ACC112 (cell line): ENCODE measurements at regions not wholly inside any gene's neighbourhood (a gene's known extent, or its start where the extent isn't known, plus 50 kb on each side); places are given as distances from the start of the nearest gene placed in this dataset.

ENCODE experiments used
- H2AFZ ChIP-seq: fragments of 200-600 bp; sonication (generic); one replicate; pipeline ENCODE4 v1.6.0; 2017; ENCODE audit warnings: antibody characterized with exemption, low read length; ENCODE audit not compliant: unreplicated experiment
- H3K27ac ChIP-seq: fragments of 200-600 bp; sonication (generic); 2 replicates; pipeline ENCODE4 v1.5.1; 2014; ENCODE audit warnings: low read depth, mild to moderate bottlenecking, antibody characterized with exemption, low read length, moderate library complexity
- H3K27me3 ChIP-seq: fragments of 200-600 bp; sonication (generic); 2 replicates; pipeline ENCODE4 v1.6.1; 2014; ENCODE audit warnings: mild to moderate bottlenecking, antibody characterized with exemption, low read length, moderate library complexity, mixed read lengths; ENCODE audit not compliant: insufficient read depth
- H3K36me3 ChIP-seq: fragments of 200-600 bp; sonication (generic); 2 replicates; pipeline ENCODE4 v1.6.1; 2016; ENCODE audit warnings: mild to moderate bottlenecking, antibody characterized with exemption, low read length, moderate library complexity, mixed read lengths; ENCODE audit not compliant: insufficient read depth
- H3K4me1 ChIP-seq: fragments of 200-600 bp; sonication (generic); one replicate; pipeline ENCODE4 v1.6.1; 2016; ENCODE audit warnings: low read length, mixed read lengths; ENCODE audit not compliant: insufficient read depth, unreplicated experiment, control insufficient read depth
- H3K4me3 ChIP-seq: fragments of 200-600 bp; sonication (generic); 2 replicates; pipeline ENCODE4 v1.5.1; 2014; ENCODE audit warnings: mild to moderate bottlenecking, low read depth, low read length
- H3K79me2 ChIP-seq: fragments of 200-600 bp; sonication (generic); one replicate; pipeline ENCODE4 v1.6.0; 2016; ENCODE audit warnings: low read length; ENCODE audit not compliant: control insufficient read depth, unreplicated experiment, insufficient read depth

DNA sequence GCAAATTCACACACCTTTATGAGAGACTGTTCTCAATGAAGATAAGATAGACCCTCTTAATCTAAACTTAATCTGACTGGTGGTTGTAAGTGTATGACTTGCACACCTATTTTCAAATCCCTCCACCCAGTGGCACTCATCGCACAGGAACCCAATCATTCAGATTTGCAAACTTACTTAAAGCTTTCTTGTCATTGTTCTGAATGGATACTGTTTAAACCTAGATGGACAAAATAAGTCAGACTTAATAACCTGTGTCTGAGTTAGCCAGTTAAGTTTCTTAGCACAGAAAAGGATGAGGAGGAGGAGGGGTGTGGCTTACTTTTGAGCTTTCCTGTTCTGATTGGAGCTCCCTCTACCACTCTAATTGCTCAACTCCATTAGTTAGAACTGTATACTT lies 252.4 kb upstream of the CCNH start:
- Histone ChIP-seq H3K27ac (no peak overlapping the region), H2AFZ (no peak overlapping the region), H3K27me3 (no peaks in the 10 kb centered on the region), H3K36me3 (no peaks in the 10 kb centered on the region), H3K4me1 (no peaks in the 10 kb centered on the region), H3K79me2 (no peaks in the 10 kb centered on the region), H3K4me3 (no peak overlapping the region)

DNA sequence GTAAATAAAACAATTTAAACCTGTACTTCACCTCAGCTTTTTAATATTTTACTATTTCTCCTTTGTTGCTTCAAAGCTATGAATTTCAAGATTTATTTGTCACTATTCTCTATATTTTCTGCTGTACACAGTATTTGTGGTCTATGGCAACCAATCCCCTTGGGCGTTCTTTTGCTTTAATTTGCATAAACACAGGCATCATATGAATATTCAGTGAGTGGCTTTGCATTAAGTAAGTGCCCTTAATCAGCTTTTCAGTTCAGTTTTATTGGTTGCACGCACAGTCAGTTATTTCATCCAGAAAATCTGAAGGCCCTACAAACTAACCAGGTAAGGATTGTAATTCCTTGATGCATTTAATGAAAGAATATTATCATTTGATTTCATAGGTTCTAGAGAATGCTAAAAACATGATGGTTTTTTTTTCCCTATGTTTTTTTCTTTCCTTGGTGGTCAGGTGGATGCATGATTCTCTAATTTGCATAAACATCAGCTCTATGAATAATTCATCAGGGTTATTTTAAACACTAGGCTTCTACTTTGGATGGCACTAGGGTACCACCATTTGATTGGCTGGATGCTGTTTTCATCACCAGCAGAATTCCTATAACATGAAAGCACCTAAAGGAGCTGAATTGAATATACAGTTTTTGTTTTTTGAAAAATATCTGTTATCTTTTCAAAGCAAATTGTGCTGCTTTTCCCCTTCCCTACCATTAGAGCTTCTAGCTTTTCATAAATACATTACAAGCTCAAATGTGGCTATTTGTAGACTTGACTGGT lies 249.2 kb upstream of the CCNH start:
- no peaks in the 10 kb centered on the region for H3K27me3 ChIP-seq
- no peaks in the 10 kb centered on the region for H3K36me3 ChIP-seq
- no peak overlapping the region for H2AFZ ChIP-seq
- no peak overlapping the region for H3K4me3 ChIP-seq
- no peak overlapping the region for H3K27ac ChIP-seq
- H3K4me1 ChIP-seq, result no peaks in the 10 kb centered on the region
- H3K79me2 ChIP-seq, result no peaks in the 10 kb centered on the region

- Histone ChIP-seq H3K79me2 (no peaks in the 10 kb centered on the region), H3K27me3 (no peaks in the 10 kb centered on the region), H3K27ac (no peak overlapping the region), H3K4me1 (no peaks in the 10 kb centered on the region), H3K4me3 (no peak overlapping the region), H3K36me3 (no peaks in the 10 kb centered on the region), H2AFZ (no peak overlapping the region)
These were observed 240.5 kb upstream of the CCNH start for GRCh38 chr5:87653242-87653641.

DNA sequence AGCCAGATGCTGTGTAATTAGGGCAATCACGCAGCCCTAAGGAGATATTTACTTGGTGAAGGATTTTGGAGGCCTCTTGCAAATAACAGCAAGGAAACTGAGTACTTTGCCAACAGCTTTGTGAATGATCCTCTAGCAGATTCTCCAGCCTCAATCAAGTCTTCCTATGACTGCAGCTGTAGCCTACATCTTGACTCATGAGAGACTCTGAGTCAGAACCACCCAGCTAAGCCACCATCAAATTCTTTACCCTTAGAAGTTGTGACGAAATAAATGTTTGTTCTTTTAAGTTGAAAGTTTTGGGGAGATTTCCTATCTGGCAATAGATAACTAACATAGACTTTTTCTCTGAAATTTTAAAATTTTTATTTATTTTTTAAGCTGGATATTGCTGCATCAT lies 237.6 kb upstream of the CCNH start:
- H3K36me3 ChIP-seq, result no peaks in the 10 kb centered on the region

DNA sequence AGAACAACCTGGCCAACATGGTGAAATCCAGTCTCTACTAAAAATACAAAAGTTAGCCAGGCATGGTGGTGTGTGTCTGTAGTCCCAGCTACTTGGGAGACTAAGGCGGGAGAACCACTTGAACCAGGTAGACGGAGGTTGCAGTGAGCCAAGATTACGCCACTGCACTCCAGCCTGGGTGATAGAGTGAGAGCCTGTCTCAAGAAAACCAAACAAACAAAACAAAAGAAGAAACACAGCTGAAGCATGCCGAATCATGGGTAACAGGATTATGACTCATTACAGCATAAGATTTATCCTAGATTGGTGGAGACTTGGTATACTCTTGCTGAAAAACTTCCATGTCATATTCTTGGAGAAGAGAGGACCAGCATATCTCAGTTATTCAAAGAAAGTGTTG lies 236.7 kb upstream of the CCNH start:
- no peak overlapping the region for H3K27ac ChIP-seq
- no peak overlapping the region for H2AFZ ChIP-seq
- H3K79me2 ChIP-seq, result no peaks in the 10 kb centered on the region
- H3K36me3 ChIP-seq, result no peaks in the 10 kb centered on the region
- no peaks in the 10 kb centered on the region for H3K4me1 ChIP-seq
- no peaks in the 10 kb centered on the region for H3K27me3 ChIP-seq
- H3K4me3 ChIP-seq, result no peak overlapping the region

More for the DNA sequence above, 237.6 kb upstream of the CCNH start:
- Histone ChIP-seq H3K4me3 (no peak overlapping the region), H3K4me1 (no peaks in the 10 kb centered on the region), H2AFZ (no peak overlapping the region), H3K27me3 (no peaks in the 10 kb centered on the region), H3K27ac (no peak overlapping the region), H3K79me2 (no peaks in the 10 kb centered on the region)

DNA sequence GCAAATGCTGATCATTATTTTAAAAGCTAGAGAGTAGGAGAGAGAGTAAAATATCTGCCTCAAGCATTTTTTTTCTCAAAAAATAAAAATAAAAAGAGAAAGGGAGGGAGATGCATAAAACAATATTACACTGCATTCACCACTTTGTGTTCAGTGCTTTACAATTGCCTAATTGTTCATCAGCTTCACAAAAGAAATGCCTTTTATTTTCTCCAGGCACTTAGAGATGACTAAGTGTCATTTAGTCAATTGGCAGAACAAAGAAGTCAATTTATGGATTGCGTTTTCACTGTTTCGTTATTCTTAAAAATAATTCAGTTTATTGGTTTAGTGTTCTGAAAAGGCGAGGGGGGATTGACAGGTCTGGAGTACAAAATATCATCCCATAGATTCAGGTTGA lies 232.5 kb upstream of the CCNH start:
- Histone ChIP-seq H3K27me3 (no peaks in the 10 kb centered on the region), H3K79me2 (no peaks in the 10 kb centered on the region), H2AFZ (no peak overlapping the region), H3K4me3 (no peak overlapping the region), H3K27ac (no peak overlapping the region), H3K36me3 (no peaks in the 10 kb centered on the region), H3K4me1 (no peaks in the 10 kb centered on the region)

DNA sequence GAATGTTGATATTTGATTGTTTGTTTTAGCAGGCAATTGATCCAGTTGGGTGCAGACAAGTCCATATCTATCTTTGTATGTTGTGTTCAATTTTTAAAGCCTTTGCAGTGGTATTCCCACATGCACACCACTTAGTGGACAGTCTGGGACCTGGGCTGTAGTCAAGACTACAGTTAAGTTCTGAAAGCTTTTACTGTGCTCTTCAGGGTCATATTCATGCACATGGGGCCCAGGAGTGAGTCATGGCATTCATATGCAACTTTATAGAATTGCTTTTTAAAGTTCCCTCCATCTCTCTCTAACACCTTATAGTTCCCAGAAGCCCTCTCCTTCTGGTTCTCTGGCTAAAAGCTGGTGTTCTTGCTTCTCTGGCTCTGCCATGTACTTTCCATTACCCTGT lies 228.2 kb upstream of the CCNH start:
- Histone ChIP-seq H3K27me3 (no peaks in the 10 kb centered on the region), H2AFZ (no peak overlapping the region), H3K4me3 (no peak overlapping the region), H3K27ac (no peak overlapping the region), H3K79me2 (no peaks in the 10 kb centered on the region), H3K36me3 (no peaks in the 10 kb centered on the region), H3K4me1 (no peaks in the 10 kb centered on the region)

DNA sequence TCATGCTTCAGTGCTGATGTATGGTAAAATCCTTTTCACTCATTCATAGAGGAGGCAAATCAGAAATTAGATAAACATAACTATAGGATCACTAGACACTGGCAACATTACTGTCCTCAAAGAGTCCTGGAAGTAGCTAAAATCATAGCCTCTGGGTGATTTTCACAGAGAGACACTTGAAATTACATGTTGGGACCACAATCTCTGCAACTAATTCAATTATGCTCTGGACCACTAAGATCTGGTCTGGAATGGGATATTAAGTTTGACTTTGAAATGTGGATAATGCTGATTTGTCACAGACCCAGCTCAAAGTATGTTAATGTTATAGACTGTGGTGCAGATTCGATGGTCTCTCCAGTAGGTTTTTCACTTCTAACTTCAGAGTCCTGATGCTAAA lies 214.6 kb upstream of the CCNH start:
- Histone ChIP-seq H3K27ac (no peak overlapping the region), H3K4me1 (no peaks in the 10 kb centered on the region), H3K36me3 (no peaks in the 10 kb centered on the region), H2AFZ (no peak overlapping the region), H3K79me2 (no peaks in the 10 kb centered on the region), H3K27me3 (no peaks in the 10 kb centered on the region), H3K4me3 (no peak overlapping the region)

- Histone ChIP-seq H2AFZ (no peak overlapping the region), H3K27ac (no peak overlapping the region), H3K79me2 (no peaks in the 10 kb centered on the region), H3K36me3 (no peaks in the 10 kb centered on the region), H3K4me3 (no peak overlapping the region), H3K4me1 (no peaks in the 10 kb centered on the region), H3K27me3 (no peaks in the 10 kb centered on the region)
These were observed 195.7 kb upstream of the CCNH start for GRCh38 chr5:87608385-87608784.

DNA sequence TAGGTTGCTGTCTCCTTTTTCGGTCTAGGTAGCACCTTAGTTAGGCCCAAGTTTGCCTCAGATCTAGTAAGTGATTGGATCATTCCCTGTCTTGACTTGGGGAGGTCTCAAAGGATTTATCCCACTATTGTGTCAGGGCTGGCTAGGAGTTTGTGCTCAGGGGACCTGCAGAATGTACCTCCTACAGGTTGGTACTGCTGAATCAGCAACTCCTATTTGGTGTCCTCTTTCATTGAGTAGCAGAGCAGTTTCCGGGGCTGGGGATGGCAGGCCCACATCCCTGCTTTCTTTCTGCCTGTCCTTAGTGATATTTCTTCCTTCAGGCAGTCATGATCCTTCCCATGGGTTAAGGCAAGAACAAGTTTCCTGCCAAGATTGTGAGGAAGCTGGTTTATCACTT lies 192.9 kb upstream of the CCNH start:
- H3K27me3 ChIP-seq, result no peaks in the 10 kb centered on the region
- H3K4me1 ChIP-seq, result no peaks in the 10 kb centered on the region
- H2AFZ ChIP-seq, result no peak overlapping the region

DNA sequence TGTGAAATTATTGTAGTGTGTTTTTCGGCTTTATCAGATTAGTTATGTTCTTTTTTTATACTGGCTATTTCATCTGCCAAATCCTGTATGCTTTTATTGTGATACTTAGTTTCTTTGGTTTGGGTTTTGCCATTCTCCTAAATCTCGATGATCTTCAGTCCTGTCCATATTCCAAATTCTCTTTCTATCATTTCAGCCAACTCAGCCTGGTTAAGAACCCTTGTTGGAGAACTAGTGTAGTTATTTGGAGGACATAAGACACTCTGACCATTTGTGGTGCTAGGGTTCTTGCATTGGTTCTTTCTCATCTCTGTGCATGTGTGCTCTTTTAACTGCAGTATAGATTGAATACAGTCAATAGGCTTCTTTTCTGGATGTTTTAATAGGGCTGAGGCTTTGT lies 187.0 kb upstream of the CCNH start:
- Histone ChIP-seq H3K4me3 (no peak overlapping the region), H3K36me3 (no peaks in the 10 kb centered on the region), H2AFZ (no peak overlapping the region), H3K27me3 (no peaks in the 10 kb centered on the region), H3K79me2 (no peaks in the 10 kb centered on the region), H3K27ac (no peak overlapping the region), H3K4me1 (no peaks in the 10 kb centered on the region)

More for the DNA sequence above, 192.9 kb upstream of the CCNH start:
- H3K27ac ChIP-seq, result no peak overlapping the region
- no peak overlapping the region for H3K4me3 ChIP-seq
- no peaks in the 10 kb centered on the region for H3K36me3 ChIP-seq
- H3K79me2 ChIP-seq, result no peaks in the 10 kb centered on the region
